Psoas muscle (tissue), 7 donors: ENCODE measurements at regions not wholly inside any gene's neighbourhood (a gene's known extent, or its start where the extent isn't known, plus 50 kb on each side); places are given as distances from the start of the nearest gene placed in this dataset.

ENCODE experiments used
- ATAC-seq, 4 donors: fragments of 200-7000 bp; cut with Tn5 transposase; one replicate each; pipeline ENCODE4 v1.9.1; 2020; ENCODE audit warnings: moderate library complexity in 3 of 4, mild to moderate bottlenecking in 2 of 4
- DNase-seq, 2 donors: peaks; one replicate each; pipeline ENCODE4 v3.0.0-alpha.2; 2020
- H3K27ac ChIP-seq: fragments of 200-600 bp; one replicate; pipeline ENCODE4 v1.8.0; 2022
- H3K27me3 ChIP-seq, 3 donors: fragments of 200-600 bp in 1 of 3; one replicate each; pipeline versions ENCODE4 v1.6.1 to v1.8.0; 2013 to 2022; ENCODE audit warnings: low read length in 2 of 3, mild to moderate bottlenecking in 2 of 3, moderate library complexity in 1 of 3; ENCODE audit not compliant: insufficient read depth in 3 of 3
- H3K36me3 ChIP-seq, 2 donors: fragments of 200-600 bp in 1 of 2; one replicate each; pipeline versions ENCODE4 v1.6.1 to v1.8.0; 2013 to 2022; ENCODE audit warnings: low read depth in 1 of 2, mild to moderate bottlenecking in 1 of 2, moderate library complexity in 1 of 2; ENCODE audit not compliant: insufficient read depth in 1 of 2
- H3K4me1 ChIP-seq: fragments of 200-600 bp; one replicate; pipeline ENCODE4 v1.8.0; 2022
- H3K4me3 ChIP-seq: fragments of 200-600 bp; one replicate; pipeline ENCODE4 v1.8.0; 2022; ENCODE audit warnings: mild to moderate bottlenecking
- H3K9me3 ChIP-seq: fragments of 200-600 bp; one replicate; pipeline ENCODE4 v1.8.0; 2022
- CTCF ChIP-seq: fragments of 200-600 bp; IDR thresholded peaks from one replicate; pipeline ENCODE4 v1.8.0; 2022; ENCODE audit warnings: antibody characterized with exemption
- WGBS, 3 donors: extraction: QIAGEN DNeasy Blood & Tissue Kit; methylation state at CpG; one replicate each; pipeline versions ENCODE4 v1.1.6 to v1.1.7; 2013; 5-methylcytosine and 5-hydroxymethylcytosine counted together
- intact Hi-C, 2 donors: fragments of 100-400 bp; cut with DNase I; formaldehyde crosslinking; loops; one replicate each; pipeline versions ENCODE4 v1.11.0 to v1.14.2; 2022
- donor health status: healthy with polysubstance abuse.
- donor health status: DM: no; HTN: no; CAD: no; lungs with moderate emphysema.
- donor health status: Bipolar disorder and iron deficiency.
- donor health status: healthy.
- donor health status: DM: yes; HTN: yes; CAD: no.
- donor health status: DM: no; HTN: no; CAD: no.
- donor health status: DM: yes; HTN: yes; CAD: no.

GRCh38 chr18:53665701-53666100 is 558.8 kb downstream of the MBD2 start:
- Histone ChIP-seq H3K4me3 (no peak overlapping the region), H3K36me3 (no peaks in the 10 kb centered on the region), H3K4me1 (no peaks in the 10 kb centered on the region), H3K9me3 (peaks cover 3% of the 10 kb centered on the region), H3K27ac (no peak overlapping the region), H3K27me3 (no peaks in the 10 kb centered on the region)
- TF ChIP-seq CTCF: no peak
- ATAC-seq (no peak), DNase-seq (no peak)
- WGBS, 3 donors: 43 to 58% (median 56%) methylated on average over 4 of the region's 4 CpGs
- intact Hi-C loops: no loop called here

DNA sequence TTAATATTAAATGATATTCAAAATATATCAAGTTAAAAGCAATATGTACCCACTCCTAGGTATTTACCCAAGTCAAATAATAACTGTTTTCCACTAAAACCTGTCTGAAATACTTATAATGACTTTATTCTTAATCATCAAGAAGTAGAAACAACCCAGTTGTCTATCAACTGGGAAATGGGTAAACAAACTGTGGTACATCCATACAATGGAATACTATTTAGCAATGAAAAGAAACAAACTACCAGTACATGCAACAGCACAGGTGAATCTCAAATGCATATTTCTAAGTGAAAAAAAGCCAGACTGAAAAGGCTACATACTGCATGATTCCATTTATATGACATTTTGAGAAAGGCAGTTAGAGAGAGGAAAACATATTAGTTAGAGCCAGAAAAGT is 559.9 kb downstream of the MBD2 start:
- no peak for ATAC-seq

GRCh38 chr18:53660306-53660705 is 564.2 kb downstream of the MBD2 start:
- intact Hi-C loops: no loop called here
- Histone ChIP-seq H3K27ac (no peak overlapping the region), H3K4me1 (no peaks in the 10 kb centered on the region), H3K27me3 (no peaks in the 10 kb centered on the region), H3K4me3 (no peak overlapping the region), H3K36me3 (no peaks in the 10 kb centered on the region), H3K9me3 (peaks cover 3% of the 10 kb centered on the region)
- DNase-seq (no peak), ATAC-seq (no peak)
- WGBS, 3 donors: 69 to 85% (median 81%) methylated on average over 2 of the region's 2 CpGs
- TF ChIP-seq CTCF: no peak

More for the DNA sequence above, 559.9 kb downstream of the MBD2 start:
- no peak for TF ChIP-seq CTCF
- H3K27me3 ChIP-seq: no peaks in the 10 kb centered on the region
- peaks cover 3% of the 10 kb centered on the region for H3K9me3 ChIP-seq
- intact Hi-C loops: no loop called here
- no peak overlapping the region for H3K27ac ChIP-seq
- H3K36me3 ChIP-seq: no peaks in the 10 kb centered on the region
- no peaks in the 10 kb centered on the region for H3K4me1 ChIP-seq
- H3K4me3 ChIP-seq: no peak overlapping the region
- DNase-seq: no peak

DNA sequence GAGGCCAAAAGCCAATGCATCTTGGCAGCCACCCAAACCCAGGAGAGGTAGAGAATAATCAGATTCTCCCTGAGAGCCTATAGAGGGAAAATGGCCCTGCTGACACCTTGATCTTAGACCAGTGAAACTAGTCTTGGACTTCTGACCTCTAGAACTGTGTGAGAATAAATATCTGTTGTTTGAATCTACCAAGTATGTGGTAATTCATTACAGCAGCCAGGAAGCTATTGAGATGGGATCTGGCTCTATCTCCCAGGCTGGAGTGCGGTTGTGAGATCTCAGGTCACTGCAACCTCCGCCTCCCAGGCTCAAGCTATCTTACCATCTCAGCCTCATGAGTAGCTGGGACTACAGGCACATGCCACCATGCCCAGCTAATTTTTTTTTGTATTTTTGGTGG is 567.2 kb downstream of the MBD2 start:
- Histone ChIP-seq H3K4me1 (no peaks in the 10 kb centered on the region), H3K27ac (no peak overlapping the region), H3K27me3 (no peaks in the 10 kb centered on the region), H3K36me3 (no peaks in the 10 kb centered on the region), H3K4me3 (no peak overlapping the region), H3K9me3 (no peaks in the 10 kb centered on the region)
- DNase-seq: no peak
- WGBS, 3 donors: 60 to 93% (median 64%) methylated on average over 2 of the region's 2 CpGs
- ATAC-seq: no peak
- TF ChIP-seq CTCF: no peak
- intact Hi-C loops: no loop called here

DNA sequence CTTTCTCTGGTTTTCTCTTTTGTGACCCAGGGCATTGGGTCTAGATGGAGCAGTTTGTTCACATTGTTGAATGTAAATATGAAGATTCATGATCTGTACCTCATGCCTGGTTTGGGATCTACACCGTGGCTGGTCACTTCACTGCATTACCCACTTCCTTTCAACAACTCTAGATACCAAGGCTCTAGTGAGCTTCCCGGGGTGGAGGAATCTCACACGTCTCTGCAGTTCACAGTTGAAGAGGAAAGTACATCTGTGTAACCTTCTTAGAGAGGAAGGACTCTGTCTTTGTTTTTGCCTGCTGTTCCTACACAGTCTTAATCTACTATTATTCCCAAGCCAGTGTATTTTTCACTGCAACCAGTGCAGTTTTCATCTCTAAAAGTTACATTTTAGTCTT is 574.8 kb downstream of the MBD2 start:
- 20 to 26% (median 20%) methylated on average over 3 of the region's 3 CpGs for WGBS, 3 donors
- Histone ChIP-seq H3K36me3 (no peaks in the 10 kb centered on the region), H3K4me1 (no peaks in the 10 kb centered on the region), H3K9me3 (no peaks in the 10 kb centered on the region), H3K4me3 (no peak overlapping the region), H3K27me3 (no peaks in the 10 kb centered on the region), H3K27ac (no peak overlapping the region)
- intact Hi-C loops: no loop called here
- DNase-seq (no peak), ATAC-seq (no peak)
- no peak for TF ChIP-seq CTCF
